ENCODE measurements at regions not wholly inside any gene's neighbourhood (a gene's known extent, or its start where the extent isn't known, plus 50 kb on each side); places are given as distances from the start of the nearest gene placed in this dataset.

DNA sequence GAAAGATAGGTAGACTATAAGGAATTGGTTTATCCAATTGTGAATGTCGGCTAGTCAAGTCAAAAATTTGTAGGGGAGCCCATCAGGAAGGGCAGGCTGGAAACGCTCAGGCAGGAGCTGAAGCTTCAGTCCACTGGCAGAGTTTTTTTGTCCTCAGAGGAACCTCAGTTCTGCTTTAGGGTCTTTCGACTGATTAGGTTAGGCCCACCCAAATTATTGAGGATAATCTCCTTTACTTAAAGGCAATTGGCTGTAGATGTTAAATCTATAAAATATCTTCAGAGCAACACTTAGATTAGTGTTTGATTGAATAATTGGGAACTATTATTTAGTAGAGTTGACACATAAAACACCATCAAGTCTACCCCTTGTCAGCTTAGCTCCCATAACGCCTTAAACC, 105.5 kb upstream of the ARHGAP5 start:
- no peak for DNase-seq
- Mint-ChIP-seq H3K36me3 (ENCODE audit: low read depth) (no peaks in the 10 kb centered on the region), H3K4me3 (no peak overlapping the region), H3K27me3 (peaks cover 2% of the 10 kb centered on the region), H3K9me3 (peaks cover 6% of the 10 kb centered on the region), H3K4me1 (no peaks in the 10 kb centered on the region), H3K27ac (no peak overlapping the region)
- ChIA-PET POLR2A (no interaction called here), CTCF (no interaction called here)

DNA sequence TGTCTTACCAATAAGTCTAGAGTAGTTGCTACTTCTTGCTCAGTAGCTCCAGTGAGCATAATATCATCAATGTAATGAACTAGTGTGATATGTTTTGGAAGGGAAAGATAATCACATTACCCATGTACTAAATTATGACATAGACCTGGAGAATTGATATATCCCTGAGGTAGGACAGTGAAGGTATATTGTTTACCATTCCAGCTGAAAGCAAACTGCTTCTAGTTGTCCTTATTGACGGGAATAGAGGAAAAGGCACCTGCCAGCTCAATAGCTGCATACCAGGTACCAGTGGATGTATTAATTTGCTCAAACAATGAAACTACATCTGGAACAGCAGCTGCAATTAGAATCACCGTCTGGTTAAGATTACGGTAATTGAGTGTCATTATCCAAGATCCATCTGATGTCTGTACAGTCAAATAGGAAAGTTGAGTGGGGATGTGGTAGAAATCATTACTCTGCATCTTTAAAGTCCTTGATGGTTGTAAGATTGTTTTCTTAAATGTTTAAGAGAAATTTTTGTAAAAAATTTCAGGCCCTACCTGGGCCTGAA, 100.0 kb upstream of the ARHGAP5 start:
- Mint-ChIP-seq H3K27me3 (no peaks in the 10 kb centered on the region), H3K4me3 (no peak overlapping the region), H3K4me1 (no peaks in the 10 kb centered on the region), H3K27ac (no peak overlapping the region), H3K9me3 (peaks cover 3% of the 10 kb centered on the region), H3K36me3 (ENCODE audit: low read depth) (no peaks in the 10 kb centered on the region)
- CTCF ChIA-PET: no interaction called here
- POLR2A ChIA-PET: no interaction called here
- no peak for DNase-seq

DNA sequence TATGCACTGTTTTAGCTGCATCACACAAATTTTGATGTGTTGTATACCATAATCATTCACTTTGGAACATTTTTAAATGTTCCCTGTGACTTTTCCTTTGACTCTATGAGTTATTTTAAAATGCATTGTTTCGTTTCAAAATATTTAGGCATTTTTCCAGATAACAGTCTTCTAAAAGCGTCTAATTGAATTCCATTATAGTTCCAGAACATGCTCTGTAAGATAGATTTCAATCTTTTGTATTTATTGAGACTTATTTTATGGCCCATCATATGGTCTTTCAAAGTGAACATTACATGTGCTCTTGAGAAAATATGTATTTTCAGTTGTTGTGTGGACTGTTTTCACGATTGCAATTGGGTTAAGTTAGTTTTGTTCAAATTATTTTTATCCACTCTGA, 98.7 kb upstream of the ARHGAP5 start:
- Mint-ChIP-seq H3K9me3 (peaks cover 5% of the 10 kb centered on the region), H3K27me3 (no peaks in the 10 kb centered on the region), H3K4me1 (no peaks in the 10 kb centered on the region), H3K4me3 (no peak overlapping the region), H3K27ac (no peak overlapping the region), H3K36me3 (ENCODE audit: low read depth) (no peaks in the 10 kb centered on the region)
- ChIA-PET CTCF (no interaction called here), POLR2A (no interaction called here)
- DNase-seq: no peak

DNA sequence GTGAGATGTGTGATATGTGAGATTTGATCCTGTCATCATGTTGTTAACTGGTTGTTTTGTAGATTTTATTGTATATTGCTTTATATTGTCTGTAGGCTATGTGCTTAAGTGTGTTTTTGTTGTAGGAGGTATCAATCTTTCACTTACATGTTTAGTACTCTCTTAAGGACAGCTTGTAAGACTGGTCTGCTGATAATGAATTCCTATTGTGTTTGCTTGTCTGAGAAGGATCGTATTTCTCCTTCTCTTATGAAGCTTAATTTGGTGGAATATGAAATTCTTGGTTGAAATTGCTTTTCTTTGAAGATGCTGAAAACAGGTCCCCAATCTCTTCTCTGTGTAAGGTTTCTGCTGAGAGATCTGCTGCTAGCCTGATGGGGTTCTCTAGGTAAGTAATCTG, 94.5 kb upstream of the ARHGAP5 start:
- no peaks in the 10 kb centered on the region for H3K36me3 Mint-ChIP-seq (ENCODE audit: low read depth)
- no peak overlapping the region for H3K27ac Mint-ChIP-seq
- no peak for DNase-seq
- H3K9me3 Mint-ChIP-seq: peaks cover 4% of the 10 kb centered on the region
- ChIA-PET POLR2A (no interaction called here), CTCF (no interaction called here)
- H3K4me3 Mint-ChIP-seq: no peak overlapping the region
- no peaks in the 10 kb centered on the region for H3K27me3 Mint-ChIP-seq
- H3K4me1 Mint-ChIP-seq: no peaks in the 10 kb centered on the region

DNA sequence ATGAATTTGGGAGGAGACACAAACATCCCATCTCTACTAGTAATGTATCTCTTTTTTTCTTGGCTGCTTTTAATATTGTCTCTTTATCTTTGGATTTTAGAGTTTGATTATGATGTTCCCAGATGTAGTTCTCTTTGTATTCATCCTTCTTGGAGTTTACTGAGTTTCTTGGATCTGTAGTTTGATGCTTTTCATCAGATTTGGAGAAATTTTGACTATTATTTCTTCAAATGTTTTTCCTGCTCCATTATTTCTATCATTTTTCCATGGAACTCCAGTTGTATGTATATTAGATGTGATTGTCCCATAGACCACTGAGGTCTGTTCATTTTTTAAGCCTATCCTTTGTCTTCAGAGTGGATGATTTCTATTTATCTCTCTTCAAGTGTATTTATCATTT, 90.7 kb upstream of the ARHGAP5 start:
- DNase-seq: no peak
- ChIA-PET CTCF (no interaction called here), POLR2A (no interaction called here)
- no peaks in the 10 kb centered on the region for H3K4me1 Mint-ChIP-seq
- no peaks in the 10 kb centered on the region for H3K36me3 Mint-ChIP-seq (ENCODE audit: low read depth)
- H3K27me3 Mint-ChIP-seq: peaks cover 4% of the 10 kb centered on the region
- H3K4me3 Mint-ChIP-seq: no peak overlapping the region
- H3K9me3 Mint-ChIP-seq: peaks cover 4% of the 10 kb centered on the region
- H3K27ac Mint-ChIP-seq: no peak overlapping the region

DNA sequence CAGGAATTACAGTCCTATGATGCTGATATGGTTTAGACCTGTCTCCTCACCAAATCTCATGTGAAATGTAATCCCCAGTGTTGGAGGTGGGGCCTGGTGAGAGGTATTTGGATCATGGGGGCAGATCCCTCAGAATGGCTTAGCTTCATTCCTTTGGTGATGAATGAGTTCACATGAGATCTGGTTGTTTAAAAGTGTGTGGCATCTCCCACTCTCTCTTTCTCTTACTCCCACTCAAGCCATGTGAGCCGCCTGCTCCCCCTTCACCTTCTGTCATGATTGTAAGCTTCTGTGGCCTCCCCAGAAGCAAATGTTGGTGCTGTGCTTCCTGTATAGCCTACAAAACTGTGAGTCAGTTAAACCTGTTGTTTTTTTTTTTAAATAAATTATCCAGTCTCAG, 89.4 kb upstream of the ARHGAP5 start:
- peaks cover 6% of the 10 kb centered on the region for H3K27me3 Mint-ChIP-seq
- ChIA-PET CTCF (no interaction called here), POLR2A (no interaction called here)
- H3K4me1 Mint-ChIP-seq: no peaks in the 10 kb centered on the region
- no peaks in the 10 kb centered on the region for H3K36me3 Mint-ChIP-seq (ENCODE audit: low read depth)
- DNase-seq: no peak
- H3K27ac Mint-ChIP-seq: no peak overlapping the region
- H3K4me3 Mint-ChIP-seq: no peak overlapping the region
- H3K9me3 Mint-ChIP-seq: peaks cover 2% of the 10 kb centered on the region

DNA sequence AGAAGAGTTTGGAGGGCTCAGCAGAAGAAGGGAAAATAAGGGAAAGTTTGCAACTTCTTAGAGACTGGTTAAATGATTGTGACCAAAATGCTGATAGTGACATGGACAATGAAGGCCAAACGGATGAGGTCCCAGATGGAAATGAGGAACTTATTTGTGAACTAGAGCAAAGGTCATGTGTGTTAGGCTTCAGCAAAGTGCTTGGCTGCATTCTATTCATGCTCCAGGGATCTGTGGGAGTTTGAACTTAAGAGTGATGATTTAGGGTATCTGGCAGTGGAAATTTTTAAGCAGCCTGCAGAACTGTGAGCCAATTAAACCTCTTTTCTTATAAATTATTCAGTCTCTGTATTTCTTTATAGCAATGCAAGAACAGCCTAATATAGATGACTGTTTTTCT, 88.9 kb upstream of the ARHGAP5 start:
- DNase-seq: no peak
- H3K36me3 Mint-ChIP-seq (ENCODE audit: low read depth): no peaks in the 10 kb centered on the region
- H3K9me3 Mint-ChIP-seq: peaks cover 2% of the 10 kb centered on the region
- no peak overlapping the region for H3K4me3 Mint-ChIP-seq
- no peaks in the 10 kb centered on the region for H3K4me1 Mint-ChIP-seq
- CTCF ChIA-PET: no interaction called here
- POLR2A ChIA-PET: no interaction called here
- no peak overlapping the region for H3K27ac Mint-ChIP-seq
- peaks cover 6% of the 10 kb centered on the region for H3K27me3 Mint-ChIP-seq

DNA sequence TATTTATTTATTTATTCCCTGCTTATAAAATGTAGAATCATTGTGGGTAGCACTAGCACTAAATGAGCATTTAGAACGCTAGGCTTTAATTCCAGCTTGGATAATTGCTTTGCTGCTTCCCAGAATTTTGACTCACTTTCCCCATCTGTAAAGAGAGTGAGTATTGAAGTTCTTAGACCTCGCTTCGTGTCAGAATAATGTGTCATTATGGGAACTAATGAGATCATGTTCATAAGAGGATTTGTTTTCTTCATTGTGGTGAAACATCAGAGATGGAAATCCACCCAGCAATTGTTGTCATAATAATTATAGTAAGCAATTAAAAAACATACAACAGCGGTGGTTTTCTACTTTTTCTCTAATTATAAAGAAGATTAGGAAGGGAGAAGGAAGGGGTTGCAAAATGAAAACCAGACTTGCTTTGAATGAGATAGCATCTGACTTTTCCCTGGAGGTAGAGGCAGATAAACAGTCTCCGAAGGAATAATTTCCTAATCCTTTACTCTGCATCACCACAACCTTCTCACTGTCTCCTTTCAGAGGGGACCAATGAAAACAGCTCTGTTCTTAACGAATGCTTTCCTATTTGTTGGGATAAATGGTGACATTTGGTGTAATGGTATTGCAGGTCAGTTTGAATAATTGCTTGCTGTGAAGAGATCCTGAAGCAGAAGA, 86.8 kb upstream of the ARHGAP5 start:
- POLR2A ChIA-PET: no interaction called here
- H3K27ac Mint-ChIP-seq: no peak overlapping the region
- no peaks in the 10 kb centered on the region for H3K9me3 Mint-ChIP-seq
- H3K4me3 Mint-ChIP-seq: no peak overlapping the region
- H3K4me1 Mint-ChIP-seq: no peaks in the 10 kb centered on the region
- H3K27me3 Mint-ChIP-seq: peaks cover 6% of the 10 kb centered on the region
- CTCF ChIA-PET: no interaction called here
- no peaks in the 10 kb centered on the region for H3K36me3 Mint-ChIP-seq (ENCODE audit: low read depth)
- DNase-seq: no peak

DNA sequence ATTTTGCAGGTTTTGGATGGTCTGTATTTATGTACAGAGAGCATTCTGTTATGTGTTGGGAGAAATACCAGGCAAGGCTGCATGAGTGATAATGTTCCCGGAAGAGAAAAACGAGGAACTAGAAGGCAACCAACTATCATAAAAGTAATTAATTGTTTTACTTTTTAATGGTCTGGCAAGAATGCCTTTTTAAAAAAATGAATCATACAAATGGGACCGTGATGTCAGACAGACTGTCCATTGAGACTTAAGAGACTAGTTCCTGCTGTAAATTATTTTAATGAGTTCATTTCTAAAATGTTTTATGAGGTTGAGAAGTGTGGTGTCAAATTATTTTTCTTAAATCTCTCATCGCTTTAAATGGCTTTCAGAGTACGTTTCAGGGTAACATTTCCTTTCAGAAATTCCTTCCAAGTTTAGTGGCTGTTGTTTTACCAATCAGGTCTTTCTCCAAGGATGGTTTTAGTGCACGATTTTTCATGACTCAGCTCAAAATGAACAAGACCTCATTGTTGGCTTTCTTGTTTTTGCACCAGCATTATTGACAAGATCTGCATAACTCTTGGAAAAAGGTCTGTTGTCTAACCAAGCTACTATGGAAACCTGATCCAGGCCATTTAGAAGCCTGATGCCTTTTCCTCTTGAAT, 86.1 kb upstream of the ARHGAP5 start:
- Mint-ChIP-seq H3K27me3 (peaks cover 6% of the 10 kb centered on the region), H3K27ac (no peak overlapping the region), H3K4me1 (no peaks in the 10 kb centered on the region), H3K4me3 (no peak overlapping the region), H3K36me3 (ENCODE audit: low read depth) (no peaks in the 10 kb centered on the region), H3K9me3 (no peaks in the 10 kb centered on the region)
- ChIA-PET POLR2A (no interaction called here), CTCF (no interaction called here)
- DNase-seq: no peak

DNA sequence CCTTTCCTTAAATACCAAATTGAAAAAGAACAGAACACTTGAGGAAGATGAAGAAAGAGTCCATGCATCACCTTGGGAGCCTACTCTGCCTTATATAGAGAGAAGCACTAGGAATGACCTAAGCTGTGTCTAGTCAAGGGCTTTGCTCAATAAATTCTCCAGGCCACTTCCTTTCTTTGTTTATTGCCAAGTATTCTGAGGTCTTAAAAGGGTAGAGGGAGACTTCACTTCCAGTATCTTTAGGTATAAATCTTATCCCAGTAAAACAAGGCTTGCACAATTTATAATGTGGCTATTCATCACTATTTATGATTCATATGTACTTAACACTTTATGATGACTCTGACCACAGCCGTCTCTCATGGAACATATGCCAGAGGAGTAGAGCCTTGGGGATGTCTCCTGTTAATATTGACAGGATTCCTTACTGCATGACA, 85.1 kb upstream of the ARHGAP5 start:
- H3K4me1 Mint-ChIP-seq: no peaks in the 10 kb centered on the region
- ChIA-PET CTCF (no interaction called here), POLR2A (no interaction called here)
- H3K27me3 Mint-ChIP-seq: peaks cover 6% of the 10 kb centered on the region
- no peak for DNase-seq
- H3K4me3 Mint-ChIP-seq: no peak overlapping the region
- H3K36me3 Mint-ChIP-seq (ENCODE audit: low read depth): no peaks in the 10 kb centered on the region
- no peaks in the 10 kb centered on the region for H3K9me3 Mint-ChIP-seq
- no peak overlapping the region for H3K27ac Mint-ChIP-seq

DNA sequence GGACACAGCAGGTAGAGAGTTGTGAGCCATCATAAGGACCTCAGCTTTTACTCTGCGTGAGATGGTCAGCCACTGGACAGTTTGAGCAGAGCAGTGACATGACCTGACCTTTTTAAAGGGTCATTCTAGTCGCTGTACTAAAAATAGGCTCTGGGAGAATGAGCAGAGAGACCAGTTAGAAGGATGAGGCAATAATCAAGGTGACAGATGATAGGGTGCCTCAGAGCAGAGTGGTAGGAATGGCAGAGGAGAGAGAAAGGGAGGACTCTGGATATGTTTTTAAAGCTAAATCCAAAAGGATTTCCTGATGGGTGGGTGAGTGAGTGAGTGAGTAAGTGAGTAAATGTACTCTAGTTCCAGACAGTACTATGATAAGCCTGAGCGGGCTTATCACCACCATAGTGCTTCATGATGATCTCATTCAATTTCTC, 83.6 kb upstream of the ARHGAP5 start:
- POLR2A ChIA-PET: no interaction called here
- no peaks in the 10 kb centered on the region for H3K36me3 Mint-ChIP-seq (ENCODE audit: low read depth)
- DNase-seq: no peak
- no peaks in the 10 kb centered on the region for H3K9me3 Mint-ChIP-seq
- H3K4me3 Mint-ChIP-seq: no peak overlapping the region
- H3K4me1 Mint-ChIP-seq: no peaks in the 10 kb centered on the region
- no peak overlapping the region for H3K27ac Mint-ChIP-seq
- H3K27me3 Mint-ChIP-seq: peaks cover 6% of the 10 kb centered on the region
- CTCF ChIA-PET: interaction anchor here (0.6 kb wide), 1 partner anchor 24 kb away, joined by 3 read pairs; no protein-coding TSS in a partner anchor

DNA sequence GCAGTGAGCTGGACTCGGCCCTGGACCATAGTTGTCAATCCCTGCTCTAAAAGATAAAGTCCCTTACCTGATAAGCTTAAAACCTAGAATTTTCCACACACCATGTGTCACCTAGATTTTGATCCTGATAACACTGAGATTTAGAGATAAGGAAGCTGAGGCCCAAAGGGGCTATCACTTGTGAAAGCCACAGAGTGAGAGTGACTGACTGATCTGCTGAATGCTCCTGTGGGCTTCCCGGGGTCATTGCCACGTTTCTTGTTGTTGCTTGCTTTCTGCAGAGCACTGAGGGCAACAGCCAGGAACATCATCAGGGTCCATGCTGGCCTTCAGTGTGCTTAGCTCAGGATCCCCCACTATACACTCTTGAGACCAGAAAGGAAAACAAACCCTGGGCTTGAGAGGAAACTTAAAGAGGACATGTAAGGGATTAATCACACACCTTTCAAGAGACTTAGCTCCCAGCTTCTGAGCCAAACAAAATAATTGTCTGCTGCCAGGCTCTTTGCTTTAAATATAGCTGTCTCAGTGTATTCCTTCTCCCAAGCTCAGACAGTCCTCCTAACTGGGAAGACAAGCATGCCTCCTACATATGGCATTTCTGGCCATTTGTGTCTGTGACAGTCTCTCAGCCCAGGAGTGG, 82.6 kb upstream of the ARHGAP5 start:
- Mint-ChIP-seq H3K36me3 (ENCODE audit: low read depth) (no peaks in the 10 kb centered on the region), H3K4me3 (no peak overlapping the region), H3K27me3 (peaks cover 4% of the 10 kb centered on the region), H3K4me1 (no peaks in the 10 kb centered on the region), H3K9me3 (no peaks in the 10 kb centered on the region), H3K27ac (no peak overlapping the region)
- ChIA-PET POLR2A (no interaction called here), CTCF (interaction anchor here (0.6 kb wide), 1 partner anchor 25 kb away, joined by 3 read pairs; no protein-coding TSS in a partner anchor)
- no peak for DNase-seq

DNA sequence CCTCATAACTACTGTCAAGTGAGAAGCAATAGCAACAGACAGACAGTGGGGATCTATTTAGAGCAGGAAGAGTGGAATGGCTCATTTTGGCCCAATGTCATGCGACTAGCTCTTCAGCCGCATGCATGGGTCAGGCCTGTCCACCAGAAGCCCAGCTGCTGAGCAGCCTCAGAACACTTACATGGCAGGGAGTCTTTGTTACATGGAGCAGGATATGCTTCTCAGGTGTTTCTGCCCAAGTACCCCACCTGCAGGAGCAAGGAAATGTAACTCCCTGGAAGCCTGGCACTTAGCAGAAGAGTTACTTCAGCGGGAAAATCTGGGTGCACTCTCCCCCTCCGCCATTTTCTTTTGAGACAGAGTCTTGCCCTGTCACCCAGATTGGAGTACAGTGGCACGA, 73.5 kb upstream of the ARHGAP5 start:
- ChIA-PET POLR2A (no interaction called here), CTCF (no interaction called here)
- H3K27ac Mint-ChIP-seq: no peak overlapping the region
- no peak overlapping the region for H3K4me3 Mint-ChIP-seq
- H3K36me3 Mint-ChIP-seq (ENCODE audit: low read depth): no peaks in the 10 kb centered on the region
- no peaks in the 10 kb centered on the region for H3K4me1 Mint-ChIP-seq
- no peaks in the 10 kb centered on the region for H3K9me3 Mint-ChIP-seq
- peaks cover 3% of the 10 kb centered on the region for H3K27me3 Mint-ChIP-seq
- no peak for DNase-seq

DNA sequence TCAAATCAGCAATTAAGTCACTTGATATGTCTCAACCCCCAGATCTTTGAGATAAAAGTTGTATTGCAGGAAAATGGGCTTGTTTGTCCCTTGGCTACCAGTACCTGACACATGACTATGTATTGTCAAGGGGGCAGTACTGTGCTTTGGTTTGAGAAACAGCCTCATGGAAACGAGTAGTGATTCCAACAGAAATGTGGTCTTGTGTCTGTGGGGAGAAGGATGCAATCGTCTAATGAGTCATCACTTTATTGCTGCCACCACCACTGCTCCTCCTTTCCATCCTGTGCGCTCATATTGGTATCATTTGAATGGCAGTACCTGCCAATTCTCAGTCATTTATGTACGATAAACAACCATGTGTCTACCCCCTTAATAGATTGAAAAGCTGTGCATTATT, 72.8 kb upstream of the ARHGAP5 start:
- H3K4me3 Mint-ChIP-seq: no peak overlapping the region
- POLR2A ChIA-PET: no interaction called here
- H3K27me3 Mint-ChIP-seq: peaks cover 3% of the 10 kb centered on the region
- H3K4me1 Mint-ChIP-seq: no peaks in the 10 kb centered on the region
- H3K36me3 Mint-ChIP-seq (ENCODE audit: low read depth): no peaks in the 10 kb centered on the region
- no peaks in the 10 kb centered on the region for H3K9me3 Mint-ChIP-seq
- CTCF ChIA-PET: no interaction called here
- no peak for DNase-seq
- no peak overlapping the region for H3K27ac Mint-ChIP-seq
